OCI-LY7 (cell line): ENCODE measurements at regions not wholly inside any gene's neighbourhood (a gene's known extent, or its start where the extent isn't known, plus 50 kb on each side); places are given as distances from the start of the nearest gene placed in this dataset.

Experiments
- BruUV-seq: library from RNA; stranded (reverse); fragments of 400-500 nt; replicated peaks from 2 replicates; lab custom pipeline; 2021; lab: Mats Ljungman, UMichigan
- CTCF ChIA-PET: fragments of 300-600 bp; sonication (Branson Sonifier 250); formaldehyde crosslinking; loops from one replicate; lab custom pipeline; 2022; ENCODE audit warnings: antibody characterized with exemption; ENCODE audit not compliant: unreplicated experiment; lab: Charles Lee
- POLR2A ChIA-PET: fragments of 300-600 bp; sonication (Branson Sonifier 250); formaldehyde crosslinking; loops from one replicate; lab custom pipeline; 2022; ENCODE audit warnings: antibody characterized with exemption; lab: Charles Lee
- DNase-seq: peaks from one replicate; pipeline ENCODE4 v3.0.0-alpha.2; 2015; ENCODE audit warnings: low spot score
- H2AFZ ChIP-seq: fragments of 200-600 bp; sonication (generic), shearing (Covaris generic); 2 replicates; pipeline ENCODE4 v1.6.1; 2014; ENCODE audit warnings: mild to moderate bottlenecking, antibody characterized with exemption, low read length, moderate library complexity
- H3K27ac ChIP-seq: fragments of 200-600 bp; sonication (generic); 2 replicates; pipeline ENCODE4 v1.5.1; 2014; ENCODE audit warnings: mixed run types, low read depth, mild to moderate bottlenecking, moderate library complexity, low read length, inconsistent platforms; ENCODE audit not compliant: poor library complexity, severe bottlenecking
- H3K36me3 ChIP-seq: fragments of 200-600 bp; sonication (generic); 2 replicates; pipeline ENCODE4 v1.6.1; 2014; ENCODE audit warnings: mild to moderate bottlenecking, antibody characterized with exemption, low read length, moderate library complexity, mixed read lengths; ENCODE audit not compliant: insufficient read depth
- H3K4me1 ChIP-seq: fragments of 200-600 bp; sonication (generic); 2 replicates; pipeline ENCODE4 v1.5.1; 2014; ENCODE audit warnings: mild to moderate bottlenecking, low read length; ENCODE audit not compliant: insufficient read depth, poor library complexity, severe bottlenecking
- H3K4me2 ChIP-seq: fragments of 200-600 bp; sonication (generic); 2 replicates; pipeline ENCODE4 v1.6.1; 2014; ENCODE audit warnings: mild to moderate bottlenecking, low read length
- H3K4me3 ChIP-seq: fragments of 200-600 bp; sonication (generic); 2 replicates; pipeline ENCODE4 v1.5.1; 2014; ENCODE audit warnings: mild to moderate bottlenecking, low read depth, low read length; ENCODE audit not compliant: poor library complexity, severe bottlenecking
- H3K79me2 ChIP-seq: fragments of 200-600 bp; sonication (generic); 2 replicates; pipeline ENCODE4 v1.6.1; 2016; ENCODE audit warnings: low read depth, mild to moderate bottlenecking, low read length, moderate library complexity, mixed read lengths; ENCODE audit not compliant: insufficient read depth
- H3K9me2 ChIP-seq: fragments of 200-600 bp; sonication (generic); 2 replicates; pipeline ENCODE4 v1.6.1; 2016; ENCODE audit warnings: mild to moderate bottlenecking, low read length, mixed read lengths; ENCODE audit not compliant: insufficient read depth
- H3K9me3 ChIP-seq: fragments of 200-600 bp; sonication (generic); 2 replicates; pipeline ENCODE4 v1.6.1; 2014; ENCODE audit warnings: mild to moderate bottlenecking, mixed run types, low read length, mixed read lengths
- H4K20me1 ChIP-seq: fragments of 200-600 bp; sonication (generic); 2 replicates; pipeline ENCODE4 v1.6.1; 2014; ENCODE audit warnings: mild to moderate bottlenecking, antibody characterized with exemption, low read length, moderate library complexity, mixed read lengths; ENCODE audit not compliant: insufficient read depth
- EZH2phosphoT487 ChIP-seq: fragments of 200-600 bp; sonication (generic); IDR thresholded peaks from 2 replicates; pipeline ENCODE4 v1.6.1; 2018; ENCODE audit warnings: low read depth, borderline replicate concordance, mild to moderate bottlenecking, mixed run types, antibody characterized with exemption, low read length, moderate library complexity, mixed read lengths
- intact Hi-C: fragments of 100-400 bp; cut with micrococcal nuclease; formaldehyde crosslinking; loops from one replicate; pipeline ENCODE4 v1.10.0; 2022; ENCODE audit not compliant: unreplicated experiment
- TF ChIP-seq, protein P1 (sequence below): fragments of 200-600 bp; sonication (generic); conservative IDR thresholded peaks from 2 replicates; pipeline ENCODE4 v1.5.1; 2014; ENCODE audit warnings: mild to moderate bottlenecking, antibody characterized with exemption, low read length, moderate library complexity, mixed read lengths

DNA sequence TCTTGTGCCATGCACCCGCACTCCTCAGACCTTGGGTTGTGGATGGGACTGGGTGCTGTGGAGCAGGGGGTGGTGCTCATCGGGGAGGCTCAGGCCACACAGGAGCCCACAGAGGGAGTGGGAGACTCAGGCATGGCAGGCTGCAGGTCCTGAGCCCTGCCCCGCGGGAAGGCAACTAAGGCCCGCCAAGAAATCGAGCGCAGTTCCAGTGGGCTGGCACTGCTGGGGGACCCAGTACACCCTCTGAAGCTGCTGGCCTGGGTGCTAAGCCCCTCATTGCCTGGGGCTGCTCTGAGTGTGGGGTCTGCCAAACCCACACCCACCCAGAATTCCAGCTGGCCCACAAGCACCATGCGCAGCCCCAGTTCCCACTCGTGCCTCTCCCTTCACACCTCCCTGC is 450.5 kb upstream of the FGF16 start:
- Histone ChIP-seq H3K9me3 (no peaks in the 10 kb centered on the region), H4K20me1 (no peaks in the 10 kb centered on the region), H3K36me3 (no peaks in the 10 kb centered on the region), H3K4me3 (no peak overlapping the region), H3K9me2 (no peaks in the 10 kb centered on the region), H3K27ac (no peak overlapping the region), H3K79me2 (no peaks in the 10 kb centered on the region), H2AFZ (no peak overlapping the region), H3K4me1 (no peaks in the 10 kb centered on the region), H3K4me2 (no peak overlapping the region)
- CTCF ChIA-PET: no interaction called here
- no peak for DNase-seq
- intact Hi-C loops: no loop called here
- POLR2A ChIA-PET: no interaction called here
- TF ChIP-seq, protein P1, sequence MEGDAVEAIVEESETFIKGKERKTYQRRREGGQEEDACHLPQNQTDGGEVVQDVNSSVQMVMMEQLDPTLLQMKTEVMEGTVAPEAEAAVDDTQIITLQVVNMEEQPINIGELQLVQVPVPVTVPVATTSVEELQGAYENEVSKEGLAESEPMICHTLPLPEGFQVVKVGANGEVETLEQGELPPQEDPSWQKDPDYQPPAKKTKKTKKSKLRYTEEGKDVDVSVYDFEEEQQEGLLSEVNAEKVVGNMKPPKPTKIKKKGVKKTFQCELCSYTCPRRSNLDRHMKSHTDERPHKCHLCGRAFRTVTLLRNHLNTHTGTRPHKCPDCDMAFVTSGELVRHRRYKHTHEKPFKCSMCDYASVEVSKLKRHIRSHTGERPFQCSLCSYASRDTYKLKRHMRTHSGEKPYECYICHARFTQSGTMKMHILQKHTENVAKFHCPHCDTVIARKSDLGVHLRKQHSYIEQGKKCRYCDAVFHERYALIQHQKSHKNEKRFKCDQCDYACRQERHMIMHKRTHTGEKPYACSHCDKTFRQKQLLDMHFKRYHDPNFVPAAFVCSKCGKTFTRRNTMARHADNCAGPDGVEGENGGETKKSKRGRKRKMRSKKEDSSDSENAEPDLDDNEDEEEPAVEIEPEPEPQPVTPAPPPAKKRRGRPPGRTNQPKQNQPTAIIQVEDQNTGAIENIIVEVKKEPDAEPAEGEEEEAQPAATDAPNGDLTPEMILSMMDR: no peak
- TF ChIP-seq EZH2phosphoT487: no peak
- BruUV-seq: no TSS peak

GRCh38 chrX:77003530-77003929 is 443.7 kb upstream of the FGF16 start:
- ChIA-PET CTCF (no interaction called here), POLR2A (interaction anchor here (1.4 kb wide), 1 partner anchor 15 kb away, joined by 3 read pairs; no protein-coding TSS in a partner anchor)
- TF ChIP-seq, protein P1: no peak
- TF ChIP-seq EZH2phosphoT487: no peak
- no peak overlapping the region for H2AFZ ChIP-seq
- H3K4me1 ChIP-seq: no peaks in the 10 kb centered on the region
- H3K36me3 ChIP-seq: no peaks in the 10 kb centered on the region
- H4K20me1 ChIP-seq: no peaks in the 10 kb centered on the region
- no peak overlapping the region for H3K4me3 ChIP-seq
- BruUV-seq: no TSS peak
- H3K79me2 ChIP-seq: no peaks in the 10 kb centered on the region
- no peak overlapping the region for H3K27ac ChIP-seq
- no peaks in the 10 kb centered on the region for H3K9me2 ChIP-seq
- no peak for DNase-seq
- no peaks in the 10 kb centered on the region for H3K9me3 ChIP-seq
- H3K4me2 ChIP-seq: no peak overlapping the region
- intact Hi-C loops: no loop called here

GRCh38 chrX:77003956-77004355 is 443.2 kb upstream of the FGF16 start:
- no peaks in the 10 kb centered on the region for H4K20me1 ChIP-seq
- intact Hi-C loops: no loop called here
- H3K27ac ChIP-seq: no peak overlapping the region
- H3K4me1 ChIP-seq: no peaks in the 10 kb centered on the region
- no peak for DNase-seq
- ChIA-PET POLR2A (interaction anchor here (1.4 kb wide), 1 partner anchor 15 kb away, joined by 3 read pairs; no protein-coding TSS in a partner anchor), CTCF (no interaction called here)
- H3K9me3 ChIP-seq: no peaks in the 10 kb centered on the region
- H3K4me2 ChIP-seq: no peak overlapping the region
- H3K79me2 ChIP-seq: no peaks in the 10 kb centered on the region
- no peaks in the 10 kb centered on the region for H3K36me3 ChIP-seq
- no peak overlapping the region for H2AFZ ChIP-seq
- no peak overlapping the region for H3K4me3 ChIP-seq
- BruUV-seq: no TSS peak
- H3K9me2 ChIP-seq: no peaks in the 10 kb centered on the region
- TF ChIP-seq, protein P1: no peak
- no peak for TF ChIP-seq EZH2phosphoT487
